ENCODE measurements at regions not wholly inside any gene's neighbourhood (a gene's known extent, or its start where the extent isn't known, plus 50 kb on each side); places are given as distances from the start of the nearest gene placed in this dataset.

DNA sequence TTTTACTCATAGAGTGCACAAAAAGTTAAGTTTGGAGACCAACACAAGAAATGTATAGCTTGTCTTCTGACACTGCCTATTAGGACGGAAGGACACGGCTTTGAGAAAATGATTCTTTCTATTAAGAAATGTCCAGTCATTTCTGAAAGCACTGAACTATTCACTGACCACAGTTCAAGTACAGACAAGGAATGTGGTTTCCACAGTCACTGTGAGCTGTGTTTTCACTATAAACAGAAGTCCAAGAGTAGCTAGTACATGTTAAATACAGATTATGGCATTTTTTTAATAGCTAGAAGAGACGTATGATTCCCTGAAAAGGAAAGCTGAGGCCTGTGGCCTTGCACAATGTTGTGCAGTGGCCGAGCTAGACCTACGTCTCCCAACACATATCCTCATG is 115.1 kb upstream of the GPM6A start:
- no peak overlapping the region for H3K4me3 ChIP-seq (ENCODE audit: low read depth in 1 of 3, low read length in 3 of 3)
- WGBS = 76% methylated on average over 5 of the region's 5 CpGs
- H3K27ac ChIP-seq (ENCODE audit: low read depth in 1 of 2, low read length in 2 of 2) = no peak overlapping the region
- DNase-seq (ENCODE audit: low spot score) = no peak
- H3K4me1 ChIP-seq (ENCODE audit: control insufficient read depth in 4 of 4, insufficient read depth in 4 of 4, low read length in 3 of 4) = no peaks in the 10 kb centered on the region
- H3K9me3 ChIP-seq (ENCODE audit: control insufficient read depth in 4 of 4, low read length in 3 of 4) = no peaks in the 10 kb centered on the region
- TF ChIP-seq RAD21 (IDR thresholded peaks at IDR 0.05) = no peak
- TF ChIP-seq NR2F2 (IDR thresholded peaks at IDR 0.05) = no peak
- TF ChIP-seq, protein P1, sequence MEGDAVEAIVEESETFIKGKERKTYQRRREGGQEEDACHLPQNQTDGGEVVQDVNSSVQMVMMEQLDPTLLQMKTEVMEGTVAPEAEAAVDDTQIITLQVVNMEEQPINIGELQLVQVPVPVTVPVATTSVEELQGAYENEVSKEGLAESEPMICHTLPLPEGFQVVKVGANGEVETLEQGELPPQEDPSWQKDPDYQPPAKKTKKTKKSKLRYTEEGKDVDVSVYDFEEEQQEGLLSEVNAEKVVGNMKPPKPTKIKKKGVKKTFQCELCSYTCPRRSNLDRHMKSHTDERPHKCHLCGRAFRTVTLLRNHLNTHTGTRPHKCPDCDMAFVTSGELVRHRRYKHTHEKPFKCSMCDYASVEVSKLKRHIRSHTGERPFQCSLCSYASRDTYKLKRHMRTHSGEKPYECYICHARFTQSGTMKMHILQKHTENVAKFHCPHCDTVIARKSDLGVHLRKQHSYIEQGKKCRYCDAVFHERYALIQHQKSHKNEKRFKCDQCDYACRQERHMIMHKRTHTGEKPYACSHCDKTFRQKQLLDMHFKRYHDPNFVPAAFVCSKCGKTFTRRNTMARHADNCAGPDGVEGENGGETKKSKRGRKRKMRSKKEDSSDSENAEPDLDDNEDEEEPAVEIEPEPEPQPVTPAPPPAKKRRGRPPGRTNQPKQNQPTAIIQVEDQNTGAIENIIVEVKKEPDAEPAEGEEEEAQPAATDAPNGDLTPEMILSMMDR (IDR thresholded peaks at IDR 0.05; ENCODE audit: low read depth, low read length, missing input control) = no peak
- no peak for TF ChIP-seq HNF4G (IDR thresholded peaks at IDR 0.05)
- TF ChIP-seq, protein P2, sequence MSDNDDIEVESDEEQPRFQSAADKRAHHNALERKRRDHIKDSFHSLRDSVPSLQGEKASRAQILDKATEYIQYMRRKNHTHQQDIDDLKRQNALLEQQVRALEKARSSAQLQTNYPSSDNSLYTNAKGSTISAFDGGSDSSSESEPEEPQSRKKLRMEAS (IDR thresholded peaks at IDR 0.05) = no peak
- TF ChIP-seq GABPA (IDR thresholded peaks at IDR 0.05 in 1 of 2, conservative IDR thresholded peaks at IDR 0.05 in 1 of 2) = no peak
- no peak for TF ChIP-seq FOXA2 (IDR thresholded peaks at IDR 0.05)
- TF ChIP-seq YY1 (IDR thresholded peaks at IDR 0.05) = no peak
- TF ChIP-seq, protein P3, sequence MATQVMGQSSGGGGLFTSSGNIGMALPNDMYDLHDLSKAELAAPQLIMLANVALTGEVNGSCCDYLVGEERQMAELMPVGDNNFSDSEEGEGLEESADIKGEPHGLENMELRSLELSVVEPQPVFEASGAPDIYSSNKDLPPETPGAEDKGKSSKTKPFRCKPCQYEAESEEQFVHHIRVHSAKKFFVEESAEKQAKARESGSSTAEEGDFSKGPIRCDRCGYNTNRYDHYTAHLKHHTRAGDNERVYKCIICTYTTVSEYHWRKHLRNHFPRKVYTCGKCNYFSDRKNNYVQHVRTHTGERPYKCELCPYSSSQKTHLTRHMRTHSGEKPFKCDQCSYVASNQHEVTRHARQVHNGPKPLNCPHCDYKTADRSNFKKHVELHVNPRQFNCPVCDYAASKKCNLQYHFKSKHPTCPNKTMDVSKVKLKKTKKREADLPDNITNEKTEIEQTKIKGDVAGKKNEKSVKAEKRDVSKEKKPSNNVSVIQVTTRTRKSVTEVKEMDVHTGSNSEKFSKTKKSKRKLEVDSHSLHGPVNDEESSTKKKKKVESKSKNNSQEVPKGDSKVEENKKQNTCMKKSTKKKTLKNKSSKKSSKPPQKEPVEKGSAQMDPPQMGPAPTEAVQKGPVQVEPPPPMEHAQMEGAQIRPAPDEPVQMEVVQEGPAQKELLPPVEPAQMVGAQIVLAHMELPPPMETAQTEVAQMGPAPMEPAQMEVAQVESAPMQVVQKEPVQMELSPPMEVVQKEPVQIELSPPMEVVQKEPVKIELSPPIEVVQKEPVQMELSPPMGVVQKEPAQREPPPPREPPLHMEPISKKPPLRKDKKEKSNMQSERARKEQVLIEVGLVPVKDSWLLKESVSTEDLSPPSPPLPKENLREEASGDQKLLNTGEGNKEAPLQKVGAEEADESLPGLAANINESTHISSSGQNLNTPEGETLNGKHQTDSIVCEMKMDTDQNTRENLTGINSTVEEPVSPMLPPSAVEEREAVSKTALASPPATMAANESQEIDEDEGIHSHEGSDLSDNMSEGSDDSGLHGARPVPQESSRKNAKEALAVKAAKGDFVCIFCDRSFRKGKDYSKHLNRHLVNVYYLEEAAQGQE (IDR thresholded peaks at IDR 0.05) = no peak
- no peak for TF ChIP-seq FOXA1 (IDR thresholded peaks at IDR 0.05)
- no peak for TF ChIP-seq RXRA (IDR thresholded peaks at IDR 0.05)
- no peak for TF ChIP-seq TAF1 (conservative IDR thresholded peaks at IDR 0.05)
- H3K36me3 ChIP-seq (ENCODE audit: control insufficient read depth in 4 of 4, insufficient read depth in 3 of 4, low read depth in 1 of 4, low read length in 3 of 4) = no peaks in the 10 kb centered on the region
- H3K27me3 ChIP-seq (ENCODE audit: control insufficient read depth in 4 of 4, insufficient read depth in 4 of 4, low read length in 3 of 4) = peaks cover 0 to 3% (median 1%) of the 10 kb centered on the region in 4 donors
- no peak overlapping the region for H3K9ac ChIP-seq (ENCODE audit: low read depth in 1 of 2, low read length in 2 of 2)

DNA sequence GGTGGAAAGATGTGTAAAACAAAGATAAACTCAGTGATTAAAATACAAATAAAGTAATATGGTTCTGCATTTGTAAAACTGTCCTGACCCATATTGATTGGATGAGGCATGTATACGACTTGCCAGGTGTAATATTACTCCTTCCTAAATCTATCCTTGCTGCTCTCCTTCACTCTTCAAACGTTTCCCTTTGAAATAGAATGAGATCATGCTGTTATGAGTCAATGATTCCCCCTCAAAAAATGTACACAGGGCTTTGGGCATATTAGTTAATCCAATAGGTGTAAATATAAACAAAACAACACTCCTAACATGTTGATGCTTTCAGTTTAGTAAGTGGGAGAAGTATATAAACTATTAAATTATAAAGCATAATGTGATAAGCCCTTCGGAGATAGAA is 117.4 kb upstream of the GPM6A start:
- no peaks in the 10 kb centered on the region for H3K4me1 ChIP-seq (ENCODE audit: control insufficient read depth in 4 of 4, insufficient read depth in 4 of 4, low read length in 3 of 4)
- H3K36me3 ChIP-seq (ENCODE audit: control insufficient read depth in 4 of 4, insufficient read depth in 3 of 4, low read depth in 1 of 4, low read length in 3 of 4) = no peaks in the 10 kb centered on the region
- TF ChIP-seq TAF1 (conservative IDR thresholded peaks at IDR 0.05) (no peak), HNF4A (conservative IDR thresholded peaks at IDR 0.05) (no peak), NR2F2 (IDR thresholded peaks at IDR 0.05) (no peak), EGR1 (IDR thresholded peaks at IDR 0.05; ENCODE audit: low read depth in 2 of 2) (no peak), SP1 (IDR thresholded peaks at IDR 0.05) (no peak), RXRA (IDR thresholded peaks at IDR 0.05) (no peak), GABPA (IDR thresholded peaks at IDR 0.05 in 1 of 2, conservative IDR thresholded peaks at IDR 0.05 in 1 of 2) (no peak), FOXA2 (IDR thresholded peaks at IDR 0.05) (no peak), HNF4G (IDR thresholded peaks at IDR 0.05) (no peak), RAD21 (IDR thresholded peaks at IDR 0.05) (no peak), FOXA1 (IDR thresholded peaks at IDR 0.05) (no peak)
- TF ChIP-seq, protein P2 (IDR thresholded peaks at IDR 0.05) = no peak
- TF ChIP-seq, protein P4, sequence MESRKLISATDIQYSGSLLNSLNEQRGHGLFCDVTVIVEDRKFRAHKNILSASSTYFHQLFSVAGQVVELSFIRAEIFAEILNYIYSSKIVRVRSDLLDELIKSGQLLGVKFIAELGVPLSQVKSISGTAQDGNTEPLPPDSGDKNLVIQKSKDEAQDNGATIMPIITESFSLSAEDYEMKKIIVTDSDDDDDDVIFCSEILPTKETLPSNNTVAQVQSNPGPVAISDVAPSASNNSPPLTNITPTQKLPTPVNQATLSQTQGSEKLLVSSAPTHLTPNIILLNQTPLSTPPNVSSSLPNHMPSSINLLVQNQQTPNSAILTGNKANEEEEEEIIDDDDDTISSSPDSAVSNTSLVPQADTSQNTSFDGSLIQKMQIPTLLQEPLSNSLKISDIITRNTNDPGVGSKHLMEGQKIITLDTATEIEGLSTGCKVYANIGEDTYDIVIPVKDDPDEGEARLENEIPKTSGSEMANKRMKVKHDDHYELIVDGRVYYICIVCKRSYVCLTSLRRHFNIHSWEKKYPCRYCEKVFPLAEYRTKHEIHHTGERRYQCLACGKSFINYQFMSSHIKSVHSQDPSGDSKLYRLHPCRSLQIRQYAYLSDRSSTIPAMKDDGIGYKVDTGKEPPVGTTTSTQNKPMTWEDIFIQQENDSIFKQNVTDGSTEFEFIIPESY (IDR thresholded peaks at IDR 0.05) = no peak
- TF ChIP-seq, protein P1 (IDR thresholded peaks at IDR 0.05; ENCODE audit: low read depth, low read length, missing input control) = no peak
- 50% methylated on average over 3 of the region's 3 CpGs for WGBS
- no peak overlapping the region for H3K27ac ChIP-seq (ENCODE audit: low read depth in 1 of 2, low read length in 2 of 2)
- no peak overlapping the region for H3K9ac ChIP-seq (ENCODE audit: low read depth in 1 of 2, low read length in 2 of 2)
- H3K4me3 ChIP-seq (ENCODE audit: low read depth in 1 of 3, low read length in 3 of 3) = no peak overlapping the region
- no peaks in the 10 kb centered on the region for H3K9me3 ChIP-seq (ENCODE audit: control insufficient read depth in 4 of 4, low read length in 3 of 4)
- peaks cover 0 to 3% (median 1%) of the 10 kb centered on the region in 4 donors for H3K27me3 ChIP-seq (ENCODE audit: control insufficient read depth in 4 of 4, insufficient read depth in 4 of 4, low read length in 3 of 4)
- DNase-seq (ENCODE audit: low spot score) = no peak
